Fibroblast of the conjunctiva (primary cell): ENCODE measurements at regions not wholly inside any gene's neighbourhood (a gene's known extent, or its start where the extent isn't known, plus 50 kb on each side); places are given as distances from the start of the nearest gene placed in this dataset.

ENCODE experiments used
- DNase-seq: peaks from one replicate; pipeline ENCODE4 v3.0.0-alpha.2; 2010; ENCODE audit warnings: low read depth

DNA sequence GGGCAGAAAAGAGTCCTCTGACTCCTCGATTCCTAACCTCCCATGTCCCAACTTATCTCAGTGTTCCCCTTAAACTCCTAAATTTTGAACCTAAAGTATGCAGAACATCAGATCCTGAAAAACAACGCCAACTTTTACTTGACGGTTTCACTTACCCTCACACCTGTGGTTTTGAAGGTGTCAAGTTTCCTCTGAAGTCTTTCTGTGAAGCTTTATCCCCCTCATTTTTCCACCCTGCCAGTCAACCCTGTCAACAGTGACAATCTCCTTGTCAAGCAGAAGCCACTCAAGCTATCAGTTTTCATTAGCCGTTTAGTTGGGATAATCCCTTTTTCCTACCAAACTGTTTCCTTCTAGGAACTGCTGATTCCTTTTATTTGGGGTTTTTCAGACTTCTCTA is 245.4 kb upstream of the PREP start:
- DNase-seq, result no peak

DNA sequence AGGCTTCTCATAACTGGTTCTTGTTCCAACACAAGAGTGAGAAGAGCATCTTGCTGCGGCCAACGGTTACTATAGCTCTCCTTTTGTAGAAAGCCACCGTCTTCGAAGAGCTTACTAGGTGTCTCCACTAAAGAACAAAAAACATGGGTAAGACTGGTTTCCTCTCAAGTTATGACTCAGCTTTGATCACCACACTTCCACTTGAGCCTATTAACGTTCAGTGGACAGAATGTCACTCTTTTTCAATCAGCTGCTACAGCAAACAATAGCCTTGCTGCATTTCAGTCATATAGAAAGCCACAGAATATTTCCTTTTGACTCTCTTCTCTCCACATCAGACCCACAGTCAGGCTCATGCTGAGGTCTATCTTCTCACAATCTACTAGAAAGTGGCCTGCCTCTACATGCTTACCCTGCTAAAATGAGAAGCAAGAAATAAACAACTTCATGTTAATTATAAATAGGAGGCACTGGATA is 243.5 kb upstream of the PREP start:
- DNase-seq, result no peak

DNA sequence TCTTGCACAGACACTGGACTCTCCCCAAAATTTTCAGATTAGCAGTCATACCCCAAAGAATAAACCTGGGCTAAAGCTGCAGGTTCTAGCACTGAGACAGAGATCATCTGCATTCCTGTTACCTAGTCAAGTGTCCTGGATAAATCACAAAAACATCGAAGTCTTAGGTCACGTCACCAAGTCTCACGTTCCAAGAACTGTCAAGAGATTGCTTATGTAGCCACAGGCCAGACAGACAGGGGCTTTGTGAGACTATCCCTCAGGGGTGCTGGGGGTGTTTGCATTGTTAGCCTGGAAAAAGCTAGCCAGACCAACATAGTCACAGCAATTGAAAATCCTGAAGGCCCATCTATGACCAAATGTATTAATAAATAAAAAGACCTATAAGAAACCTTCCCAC is 243.1 kb upstream of the PREP start:
- DNase-seq, result no peak

DNA sequence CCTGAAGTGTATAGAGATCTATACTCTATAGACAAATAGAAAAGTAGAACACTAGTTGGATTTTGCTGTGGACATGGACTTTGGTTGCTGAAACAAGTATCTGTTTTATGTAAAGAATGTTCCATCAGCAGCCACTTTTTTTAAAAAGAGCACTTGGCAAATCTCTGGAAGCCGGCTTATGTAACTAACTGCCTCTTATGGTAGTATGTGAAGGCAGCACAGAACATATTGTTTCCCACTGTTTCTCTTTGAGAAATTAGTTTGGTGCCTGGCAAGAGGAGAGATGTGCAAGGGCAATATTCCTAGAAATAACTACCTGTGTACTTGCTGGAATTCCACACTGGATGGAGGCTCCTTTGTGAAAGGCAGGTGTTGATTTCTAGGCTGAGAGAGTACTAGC is 242.3 kb upstream of the PREP start:
- no peak for DNase-seq

DNA sequence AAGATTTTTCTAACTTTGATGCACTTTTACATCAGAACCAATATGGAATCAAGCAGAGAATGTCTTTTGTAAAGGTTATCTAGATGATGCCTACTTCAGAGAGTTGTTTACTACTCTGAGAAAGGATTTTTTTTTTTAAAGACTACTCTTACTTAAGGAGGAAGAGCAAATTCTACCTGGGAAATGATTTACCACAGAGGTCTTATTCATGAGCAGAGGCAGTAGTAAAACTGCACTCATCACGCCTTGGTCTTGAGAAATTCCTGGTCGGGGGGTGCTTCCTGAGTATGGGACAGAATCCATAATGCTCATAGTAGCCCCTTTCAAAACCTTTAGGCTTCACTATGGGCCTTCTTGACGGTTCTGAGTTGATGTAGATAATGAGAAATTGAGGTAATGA is 241.8 kb upstream of the PREP start:
- no peak for DNase-seq

DNA sequence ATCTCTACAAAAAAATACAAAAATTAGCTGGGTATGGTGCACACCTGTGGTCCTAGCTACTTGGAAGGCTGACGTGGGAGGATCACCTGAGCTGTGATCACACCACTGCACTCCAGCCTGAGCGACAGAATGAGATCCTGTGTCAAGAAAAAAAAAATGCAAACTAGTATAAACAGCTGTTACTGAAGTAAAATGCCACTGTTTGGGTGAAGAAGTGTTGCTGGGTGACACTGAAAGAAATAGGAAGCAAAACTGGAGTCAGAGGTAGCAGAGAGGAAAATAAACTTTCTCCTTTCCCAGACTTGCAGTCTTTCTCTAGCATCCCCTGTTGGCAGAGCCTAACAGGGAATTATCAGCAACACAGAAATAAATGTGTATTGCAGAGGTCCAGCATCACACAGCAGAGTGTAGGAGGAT is 241.2 kb upstream of the PREP start:
- DNase-seq, result no peak

DNA sequence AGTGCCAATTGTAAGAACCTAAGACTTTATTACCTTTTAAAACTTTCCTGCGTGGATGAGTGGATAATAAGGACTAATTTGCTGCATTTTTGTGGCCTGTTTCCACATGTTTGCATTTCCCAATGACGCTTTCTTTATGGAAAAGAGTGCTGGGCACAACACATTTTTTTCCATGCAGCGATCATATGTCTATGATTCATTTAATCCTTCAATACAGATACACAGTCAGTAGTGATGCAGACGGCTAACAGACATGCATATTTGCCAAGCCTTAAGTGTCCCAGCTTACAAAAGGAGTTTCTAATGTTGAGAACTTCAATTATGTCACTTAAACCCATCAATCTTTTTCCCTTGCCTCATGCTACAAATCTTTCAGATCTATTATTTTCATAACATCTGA is 239.8 kb upstream of the PREP start:
- DNase-seq, result no peak

DNA sequence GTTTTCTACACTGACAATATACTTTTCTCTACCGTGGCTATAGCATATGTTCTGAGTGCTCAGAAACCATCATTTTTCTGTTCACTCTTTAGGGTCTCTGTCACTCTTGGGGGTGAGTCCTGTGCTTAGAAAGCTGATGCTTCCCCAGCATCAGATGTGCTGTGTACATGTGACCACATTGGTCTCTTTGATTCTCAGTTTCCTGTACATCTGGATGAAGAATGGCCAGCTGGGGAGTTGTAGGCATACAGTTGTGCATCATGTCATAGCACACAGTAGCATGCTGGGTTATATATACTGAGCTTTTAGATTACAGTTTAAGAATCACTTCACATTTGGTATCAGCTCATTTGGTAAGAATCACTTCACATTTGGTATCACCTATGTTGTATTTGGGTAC is 238.6 kb upstream of the PREP start:
- DNase-seq, result no peak

DNA sequence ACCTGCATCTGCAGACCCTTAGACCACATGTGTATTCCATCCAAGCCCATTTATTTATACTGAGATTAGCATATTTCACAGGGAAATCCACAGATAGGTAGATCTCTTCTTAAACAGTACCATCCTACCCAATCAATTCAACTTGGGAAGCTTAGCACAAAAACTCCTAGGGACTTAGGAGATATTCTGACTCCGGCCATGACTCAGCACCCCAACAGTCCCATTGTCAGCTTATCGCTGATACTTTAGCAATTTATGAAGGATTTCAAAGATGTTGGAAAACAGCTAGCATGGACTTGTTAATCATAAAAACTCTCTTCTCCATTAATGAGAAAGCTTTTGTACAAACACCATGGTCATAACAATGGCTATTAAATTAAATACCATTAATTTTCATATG is 236.2 kb upstream of the PREP start:
- no peak for DNase-seq

DNA sequence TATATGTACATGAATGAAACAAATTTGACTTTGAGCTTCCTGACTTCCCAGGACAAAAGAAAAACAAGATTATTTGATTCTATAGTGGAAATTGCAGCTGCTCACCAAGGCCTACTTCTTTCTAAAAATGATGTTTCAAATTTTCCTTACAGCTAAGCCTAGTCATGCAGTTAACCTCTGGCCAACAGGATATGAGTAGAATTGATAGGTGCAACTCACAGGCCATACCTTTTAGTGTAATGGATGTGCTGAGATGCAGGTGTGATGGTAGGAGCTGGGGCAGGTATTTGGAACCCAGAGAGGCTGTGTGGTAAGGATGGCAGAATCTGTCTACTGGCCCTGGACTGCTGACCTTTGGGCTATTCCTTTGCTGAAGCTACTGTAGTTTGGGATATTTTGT is 230.9 kb upstream of the PREP start:
- no peak for DNase-seq

DNA sequence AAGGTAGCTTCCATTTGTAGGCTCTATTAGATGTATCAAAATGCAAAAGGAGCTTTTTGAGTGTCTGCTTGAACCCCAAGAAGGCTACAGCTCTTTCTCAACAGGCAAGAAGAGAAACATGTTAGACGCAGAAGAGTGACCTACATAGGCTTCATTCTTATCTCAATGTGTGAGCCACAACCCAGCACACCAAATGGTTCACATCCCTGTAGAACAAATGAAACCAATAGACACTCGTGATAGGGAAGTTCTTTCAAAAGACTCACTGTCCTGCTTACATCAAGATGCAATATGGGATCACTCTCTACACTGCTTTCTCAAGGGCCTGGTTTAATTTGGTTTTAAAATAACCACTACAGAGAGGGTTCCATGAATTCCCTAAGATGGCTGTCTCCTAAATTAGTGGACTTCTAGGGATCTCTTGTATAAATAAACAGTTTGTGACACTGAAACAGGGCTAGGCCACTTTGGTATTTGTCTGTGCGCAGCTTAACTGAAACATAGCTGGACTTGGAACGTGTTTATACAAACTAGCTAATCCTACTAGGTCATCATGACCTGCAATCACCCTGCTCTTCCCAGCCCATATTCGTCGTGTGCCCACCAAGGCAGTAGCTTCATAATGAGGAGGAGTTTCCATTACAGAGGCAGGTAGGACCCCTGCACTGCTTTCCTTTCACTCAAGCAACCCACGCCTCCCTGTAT is 225.4 kb upstream of the PREP start:
- DNase-seq, result no peak

DNA sequence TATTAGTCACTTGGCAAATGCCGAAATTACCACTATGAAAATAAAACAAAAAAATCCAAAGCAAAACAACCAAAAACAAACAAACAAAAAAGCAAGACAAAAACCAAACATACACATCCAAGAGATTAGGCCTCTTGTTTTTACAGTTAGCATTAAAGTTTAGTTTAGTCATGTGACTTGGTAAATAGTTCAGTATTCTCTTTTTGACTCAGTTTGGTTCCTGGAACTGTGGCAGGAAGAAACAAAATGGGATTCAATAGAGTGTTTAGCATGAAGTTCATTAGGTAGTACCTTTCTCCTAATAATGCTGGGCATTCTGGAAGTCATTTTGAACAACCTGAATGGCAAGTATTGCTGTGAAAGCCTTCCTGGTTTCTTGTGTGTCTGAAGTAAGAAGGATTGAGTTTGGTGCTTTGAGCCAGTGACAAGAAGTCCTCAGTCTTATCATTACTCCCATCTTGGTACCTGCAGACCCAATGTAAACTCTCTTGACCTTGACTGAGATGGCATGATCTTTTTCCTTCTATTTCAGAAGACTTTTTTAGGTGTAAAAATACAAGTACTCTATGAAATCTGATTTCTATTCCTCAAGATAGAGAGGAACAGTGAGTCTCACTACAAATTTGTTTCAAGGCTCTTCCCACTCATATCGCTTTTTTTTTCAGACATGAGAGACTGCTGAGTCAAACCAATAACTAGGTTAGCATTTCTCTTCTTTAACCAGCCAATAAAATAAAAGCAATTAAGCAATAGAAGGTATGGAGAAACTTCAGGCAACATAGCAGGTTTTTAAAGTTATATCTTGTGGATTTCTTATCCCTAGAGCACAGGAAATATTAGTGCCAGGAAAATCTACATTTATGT is 223.6 kb upstream of the PREP start:
- DNase-seq, result no peak

DNA sequence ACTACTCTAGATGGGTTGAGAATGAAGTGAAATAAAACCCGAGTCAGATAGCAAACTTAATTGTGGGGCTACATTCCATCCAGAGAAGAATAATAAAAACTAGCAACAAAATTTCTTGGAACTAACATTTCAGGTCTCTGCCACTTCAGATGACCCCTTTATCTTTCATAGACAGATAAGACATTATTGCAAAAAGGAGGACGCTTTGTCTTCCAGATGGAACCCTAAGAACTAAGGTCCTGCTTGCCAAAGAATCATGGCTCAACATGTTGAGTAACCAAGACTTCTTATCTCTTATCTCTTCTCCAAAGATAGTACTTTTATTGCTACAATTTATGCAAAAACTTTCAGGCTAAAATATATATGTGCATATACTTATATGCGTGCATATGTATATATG is 221.1 kb upstream of the PREP start:
- DNase-seq, result no peak

DNA sequence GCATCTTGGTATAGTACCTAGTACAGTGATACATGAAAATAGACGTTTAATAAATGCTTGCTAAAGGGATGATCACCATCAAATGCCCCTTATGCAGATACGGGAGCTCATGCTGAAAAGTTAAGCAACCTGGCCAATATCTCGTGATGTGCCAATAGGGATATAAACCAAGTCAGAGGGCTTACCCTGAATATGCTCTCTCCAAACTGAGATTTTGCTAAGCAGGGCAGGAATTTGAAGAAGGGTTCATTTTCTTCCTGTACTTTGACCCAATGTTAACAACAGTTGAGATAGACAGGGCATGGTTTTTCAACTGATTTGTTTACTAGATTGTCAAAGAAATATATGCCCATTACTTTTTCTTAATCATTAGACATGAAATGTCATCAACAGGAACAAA is 219.3 kb upstream of the PREP start:
- no peak for DNase-seq

DNA sequence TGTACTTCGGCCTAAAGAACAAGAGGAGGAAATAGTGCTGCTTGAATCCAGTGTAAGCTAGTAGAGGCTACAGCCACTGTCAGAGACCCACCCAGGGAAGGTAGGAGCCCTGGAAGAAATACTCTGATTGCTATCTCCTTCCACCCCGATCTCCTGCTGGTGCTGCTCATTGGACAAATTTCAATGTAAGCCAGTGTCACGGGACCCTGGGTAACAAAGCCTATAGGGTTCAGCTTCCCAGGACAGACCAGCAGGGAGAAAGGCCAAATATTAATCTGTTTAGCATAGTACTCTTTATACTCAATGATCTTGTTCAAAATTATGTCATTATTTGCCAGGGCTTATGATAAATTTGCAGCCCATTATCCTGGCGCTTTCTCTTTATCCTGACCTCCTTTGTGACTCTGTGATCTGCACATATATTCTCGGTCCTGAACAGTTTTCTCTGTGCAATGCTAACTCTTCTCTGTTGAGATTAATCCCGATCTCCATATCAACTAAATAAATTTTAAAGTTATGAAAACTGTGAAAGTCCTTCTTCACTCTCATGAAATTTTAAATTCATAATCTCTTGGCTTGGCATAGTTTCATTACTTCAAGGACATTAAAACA is 218.8 kb upstream of the PREP start:
- DNase-seq, result no peak

DNA sequence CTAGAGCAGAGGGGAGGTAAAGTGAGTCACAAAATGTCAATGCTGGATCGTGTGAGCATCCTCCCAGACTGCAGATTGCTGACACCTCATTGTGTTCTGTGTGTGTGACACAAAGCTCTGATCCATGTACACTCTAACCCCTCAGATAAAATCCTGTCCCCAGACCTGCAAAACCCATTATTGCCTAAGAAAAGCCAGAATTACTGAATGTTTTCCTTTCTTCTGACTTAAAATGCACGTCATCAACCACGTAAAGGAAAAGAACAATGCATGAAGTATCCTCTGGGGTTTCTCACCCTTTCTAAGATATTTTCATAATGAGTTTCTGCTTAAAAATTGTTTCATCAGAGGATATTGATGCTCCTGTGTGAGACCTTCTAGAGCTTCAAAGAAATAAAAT is 218.0 kb upstream of the PREP start:
- no peak for DNase-seq

DNA sequence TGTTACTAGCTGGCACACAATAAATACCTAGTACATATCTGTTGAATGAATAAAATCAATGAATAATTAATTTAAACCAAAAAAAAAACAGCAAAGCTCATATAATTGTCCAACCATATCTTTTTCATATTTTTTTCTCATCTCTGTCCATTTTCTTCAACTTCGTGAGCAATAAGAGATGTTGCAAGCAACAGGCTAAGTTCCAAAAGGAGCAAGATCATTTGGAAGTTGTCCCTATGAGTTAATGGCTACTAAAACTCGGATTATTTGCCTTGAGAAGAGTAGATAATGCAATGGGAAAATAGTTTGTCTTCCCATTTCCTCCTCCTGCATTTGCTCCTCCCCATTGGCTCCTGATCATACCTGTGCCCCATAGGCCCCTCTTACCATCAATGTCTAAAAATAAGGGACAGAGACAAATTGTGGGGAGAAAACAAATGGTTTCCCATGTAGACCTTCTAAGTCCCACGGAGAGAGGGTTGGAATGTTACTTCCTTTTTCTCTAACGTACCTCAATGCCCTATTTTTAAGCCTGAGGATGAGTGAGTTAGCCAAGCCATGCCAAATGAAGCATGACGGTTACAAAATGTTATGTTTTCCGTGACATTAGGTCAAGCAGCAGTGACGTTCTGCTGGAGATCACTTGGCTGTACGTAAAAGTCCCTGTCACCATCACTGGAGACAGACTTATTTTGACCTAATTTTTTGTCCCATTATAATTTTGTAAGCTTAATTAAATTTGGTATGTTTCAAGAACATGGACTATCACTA is 217.3 kb upstream of the PREP start:
- no peak for DNase-seq

DNA sequence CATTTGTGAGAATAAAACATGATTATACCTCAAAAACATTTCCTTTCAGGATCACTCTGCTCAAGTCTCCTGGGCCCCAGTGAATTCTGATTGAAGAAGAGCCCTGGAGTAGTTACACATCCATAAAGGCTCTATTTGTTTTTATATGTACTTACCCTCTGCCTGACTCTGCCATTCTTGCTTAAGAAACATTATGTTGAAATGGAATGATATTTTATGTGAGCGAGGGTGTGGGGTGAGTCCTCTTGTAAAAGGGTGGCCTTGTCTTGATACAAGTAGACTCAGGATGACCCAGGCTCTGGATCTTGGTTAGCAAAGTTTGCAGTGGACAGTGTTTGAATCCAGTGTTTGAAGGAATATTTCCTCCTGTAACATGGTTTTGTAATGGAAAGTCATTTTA is 215.4 kb upstream of the PREP start:
- DNase-seq, result no peak

DNA sequence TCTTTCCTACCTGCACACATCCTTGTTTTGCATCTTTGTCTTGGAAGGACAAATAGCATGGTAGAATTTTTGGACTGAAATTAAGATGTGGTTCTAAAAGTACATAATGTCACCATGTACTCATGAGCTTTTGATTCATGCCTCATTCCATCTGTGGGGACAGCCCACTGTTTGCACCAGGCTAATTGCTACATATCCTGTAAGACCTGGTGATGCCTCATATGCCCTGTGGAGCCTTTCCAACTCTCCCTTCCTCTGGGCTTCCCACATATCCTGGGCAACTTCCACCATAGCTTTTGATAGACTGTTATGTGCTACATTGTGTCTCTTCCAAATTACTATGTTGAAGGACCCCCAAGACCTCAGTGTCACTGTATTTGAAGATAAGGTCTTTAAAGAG is 213.6 kb upstream of the PREP start:
- no peak for DNase-seq

DNA sequence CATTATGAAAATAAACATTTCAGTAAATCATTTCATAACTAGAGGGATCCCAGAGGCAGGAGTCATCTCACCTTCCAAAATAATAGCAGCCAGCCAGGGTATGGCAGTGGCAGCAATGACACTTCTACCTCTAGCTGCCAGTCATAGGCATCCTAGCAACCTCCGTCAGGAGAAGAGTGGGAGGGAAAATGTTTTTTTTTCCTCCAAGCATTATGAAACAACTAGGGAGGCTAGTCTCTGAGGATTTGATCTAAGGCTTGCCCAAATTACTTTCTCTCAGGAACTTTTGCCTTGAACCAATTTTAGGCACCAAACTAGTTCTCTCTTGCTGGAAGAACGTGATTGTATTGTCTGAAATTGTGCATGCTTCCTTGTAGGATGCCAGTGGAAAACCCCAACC is 208.7 kb upstream of the PREP start:
- no peak for DNase-seq

DNA sequence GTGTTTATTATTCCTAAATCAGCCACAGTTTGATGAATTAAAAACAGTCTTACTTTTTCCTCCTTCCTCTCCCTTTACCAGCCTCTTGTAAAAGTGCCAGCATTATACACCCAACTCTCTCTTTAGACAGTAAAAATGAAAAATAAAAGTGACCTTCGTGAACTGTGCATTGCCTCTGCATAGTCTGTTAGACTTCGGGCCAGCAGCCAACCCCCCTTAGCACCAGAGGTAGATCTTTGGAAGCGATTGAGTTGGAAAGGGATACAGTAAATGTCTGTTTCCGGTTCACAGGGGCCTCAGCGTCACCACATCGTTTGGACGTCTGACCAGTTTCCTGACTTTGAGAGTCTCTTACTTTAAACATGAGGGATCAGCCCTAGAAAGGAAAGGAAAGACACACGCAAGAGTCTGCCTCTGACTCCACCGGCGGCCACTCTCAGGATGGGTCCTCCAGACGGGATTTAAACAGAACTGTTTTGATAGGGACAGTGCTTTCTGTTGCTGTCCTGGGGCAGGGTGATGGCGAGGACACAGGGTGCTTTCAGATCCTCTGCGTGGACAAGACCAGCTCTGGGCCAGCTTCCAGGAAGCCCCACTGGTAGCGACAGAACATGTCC is 206.6 kb upstream of the PREP start:
- no peak for DNase-seq
